Spinal cord (tissue), 9 donors: ENCODE measurements at regions not wholly inside any gene's neighbourhood (a gene's known extent, or its start where the extent isn't known, plus 50 kb on each side); places are given as distances from the start of the nearest gene placed in this dataset.
"Not testable (repeated sequence)": the region's sequence is repeated elsewhere in the genome, so short reads cannot be mapped to it uniquely, and the experiment has no call there.

Experiments
- DNase-seq, 6 donors: peaks; one replicate each; pipeline versions ENCODE4 v3.0.0 to v3.0.0-alpha.2; 2013 to 2015; ENCODE audit warnings: low spot score in 6 of 6, low read depth in 4 of 6
- H3K27ac ChIP-seq: one replicate; pipeline ENCODE4 v1.5.1; 2013; ENCODE audit warnings: low read depth, low read length, control low read depth
- H3K27me3 ChIP-seq: one replicate; pipeline ENCODE4 v1.6.1; 2013; ENCODE audit warnings: low read length; ENCODE audit not compliant: control insufficient read depth, insufficient read depth
- H3K36me3 ChIP-seq: one replicate; pipeline ENCODE4 v1.6.1; 2013; ENCODE audit warnings: low read length; ENCODE audit not compliant: control insufficient read depth, insufficient read depth
- H3K4me1 ChIP-seq: one replicate; pipeline ENCODE4 v1.6.1; 2013; ENCODE audit warnings: low read length; ENCODE audit not compliant: control insufficient read depth, insufficient read depth
- H3K4me3 ChIP-seq: one replicate; pipeline ENCODE4 v1.5.1; 2013; ENCODE audit warnings: low read depth, low read length, control low read depth
- H3K9me3 ChIP-seq: one replicate; pipeline ENCODE4 v1.6.1; 2013; ENCODE audit warnings: low read length; ENCODE audit not compliant: control insufficient read depth, insufficient read depth
- WGBS: methylation state at CpG from one replicate; pipeline ENCODE4 v1.1.5; 2013; ENCODE audit warnings: missing lambda C conversion rate; ENCODE audit not compliant: insufficient coverage; 5-methylcytosine and 5-hydroxymethylcytosine counted together
- donor health status: healthy.

GRCh38 chr1:188154761-188155160 lies 1326.0 kb downstream of the PLA2G4A start:
- 52% methylated on average over 3 of the region's 3 CpGs for WGBS
- Histone ChIP-seq H3K4me1 (no peaks in the 10 kb centered on the region), H3K9me3 (no peaks in the 10 kb centered on the region), H3K27me3 (no peaks in the 10 kb centered on the region), H3K27ac (no peak overlapping the region), H3K4me3 (no peak overlapping the region), H3K36me3 (no peaks in the 10 kb centered on the region)
- DNase-seq, result peak in 1 of 6 donors; percentile 70

GRCh38 chr1:188155261-188155660 lies 1326.5 kb downstream of the PLA2G4A start:
- H3K36me3 ChIP-seq, result no peaks in the 10 kb centered on the region
- peak in 2 of 6 donors; percentile 23 to 52 for DNase-seq
- no peaks in the 10 kb centered on the region for H3K27me3 ChIP-seq
- H3K9me3 ChIP-seq, result no peaks in the 10 kb centered on the region
- H3K4me3 ChIP-seq, result no peak overlapping the region
- H3K4me1 ChIP-seq, result no peaks in the 10 kb centered on the region
- no peak overlapping the region for H3K27ac ChIP-seq

GRCh38 chr1:188164459-188164858 lies 1335.7 kb downstream of the PLA2G4A start:
- Histone ChIP-seq H3K4me3 (no peak overlapping the region), H3K4me1 (no peaks in the 10 kb centered on the region), H3K9me3 (no peaks in the 10 kb centered on the region), H3K36me3 (no peaks in the 10 kb centered on the region), H3K27me3 (no peaks in the 10 kb centered on the region), H3K27ac (no peak overlapping the region)
- DNase-seq, result no peak
- WGBS, result no CpG with 5 or more reads among the region's 3 CpGs

- H3K4me3 ChIP-seq, result no peak overlapping the region
- H3K27me3 ChIP-seq, result no peaks in the 10 kb centered on the region
- no peak overlapping the region for H3K27ac ChIP-seq
- no peaks in the 10 kb centered on the region for H3K4me1 ChIP-seq
- no peaks in the 10 kb centered on the region for H3K36me3 ChIP-seq
- no peaks in the 10 kb centered on the region for H3K9me3 ChIP-seq
- no CpG with 5 or more reads among the region's 1 CpG for WGBS
- DNase-seq, result no peak
These were observed 1337.9 kb downstream of the PLA2G4A start for GRCh38 chr1:188166654-188167053.

- H3K27ac ChIP-seq, result no peak overlapping the region
- H3K27me3 ChIP-seq, result no peaks in the 10 kb centered on the region
- no peak overlapping the region for H3K4me3 ChIP-seq
- WGBS, result no CpG with 5 or more reads among the region's 1 CpG
- no peak for DNase-seq
- H3K36me3 ChIP-seq, result no peaks in the 10 kb centered on the region
- H3K4me1 ChIP-seq, result no peaks in the 10 kb centered on the region
- H3K9me3 ChIP-seq, result no peaks in the 10 kb centered on the region
These were observed 1341.2 kb downstream of the PLA2G4A start for GRCh38 chr1:188169971-188170370.

- no peaks in the 10 kb centered on the region for H3K9me3 ChIP-seq
- H3K36me3 ChIP-seq, result no peaks in the 10 kb centered on the region
- no CpG with 5 or more reads among the region's 1 CpG for WGBS
- no peaks in the 10 kb centered on the region for H3K27me3 ChIP-seq
- no peaks in the 10 kb centered on the region for H3K4me1 ChIP-seq
- DNase-seq, result peak in 2 of 6 donors; percentile 13 to 63
- H3K27ac ChIP-seq, result no peak overlapping the region
- no peak overlapping the region for H3K4me3 ChIP-seq
These were observed 1341.7 kb downstream of the PLA2G4A start for GRCh38 chr1:188170411-188170810.

GRCh38 chr1:188170935-188171334 lies 1342.2 kb downstream of the PLA2G4A start:
- peak in 1 of 6 donors; percentile 20 for DNase-seq
- H3K4me3 ChIP-seq, result no peak overlapping the region
- WGBS, result no CpG with 5 or more reads among the region's 1 CpG
- no peaks in the 10 kb centered on the region for H3K9me3 ChIP-seq
- H3K27ac ChIP-seq, result no peak overlapping the region
- no peaks in the 10 kb centered on the region for H3K36me3 ChIP-seq
- H3K4me1 ChIP-seq, result no peaks in the 10 kb centered on the region
- H3K27me3 ChIP-seq, result no peaks in the 10 kb centered on the region

- not testable (repeated sequence) for H3K4me3 ChIP-seq, H3K9me3 ChIP-seq, H3K4me1 ChIP-seq, H3K27me3 ChIP-seq, DNase-seq, H3K27ac ChIP-seq, H3K36me3 ChIP-seq
- 100% methylated on average over 2 of the region's 10 CpGs for WGBS
These were observed 1353.3 kb downstream of the PLA2G4A start for GRCh38 chr1:188182063-188182462.

- no peak overlapping the region for H3K27ac ChIP-seq
These were observed 1359.6 kb downstream of the PLA2G4A start for GRCh38 chr1:188188317-188188716.

GRCh38 chr1:188194916-188195315 lies 1366.2 kb downstream of the PLA2G4A start:
- no peaks in the 10 kb centered on the region for H3K27me3 ChIP-seq
- 17% methylated on average over 1 of the region's 1 CpG for WGBS
- no peaks in the 10 kb centered on the region for H3K36me3 ChIP-seq
- peak in 1 of 6 donors; percentile 15 for DNase-seq
- no peak overlapping the region for H3K4me3 ChIP-seq
- peaks cover 2% of the 10 kb centered on the region for H3K9me3 ChIP-seq
- no peaks in the 10 kb centered on the region for H3K4me1 ChIP-seq
- no peak overlapping the region for H3K27ac ChIP-seq

More at GRCh38 chr1:188188317-188188716, 1359.6 kb downstream of the PLA2G4A start:
- no CpG with 5 or more reads among the region's 2 CpGs for WGBS
- no peaks in the 10 kb centered on the region for H3K36me3 ChIP-seq
- H3K27me3 ChIP-seq, result no peaks in the 10 kb centered on the region
- no peak for DNase-seq
- H3K4me1 ChIP-seq, result no peaks in the 10 kb centered on the region
- H3K9me3 ChIP-seq, result no peaks in the 10 kb centered on the region
- no peak overlapping the region for H3K4me3 ChIP-seq
